Urothelium cell line (cell line): ENCODE measurements at regions not wholly inside any gene's neighbourhood (a gene's known extent, or its start where the extent isn't known, plus 50 kb on each side); places are given as distances from the start of the nearest gene placed in this dataset.
"Not testable (repeated sequence)": the region's sequence is repeated elsewhere in the genome, so short reads cannot be mapped to it uniquely, and the experiment has no call there.

Experiments
- DNase-seq: peaks from one replicate; pipeline ENCODE4 v3.0.0; 2011; ENCODE audit warnings: low spot score, mixed read lengths
- FAIRE-seq: peaks from 2 replicates; lab custom pipeline; 2011; peaks lifted over from hg19 to GRCh38; lab: Jason Lieb, UNC

GRCh38 chr3:144663456-144664436 lies 692.1 kb downstream of the DIPK2A start:
- FAIRE-seq = no peak
- no peak for DNase-seq

DNA sequence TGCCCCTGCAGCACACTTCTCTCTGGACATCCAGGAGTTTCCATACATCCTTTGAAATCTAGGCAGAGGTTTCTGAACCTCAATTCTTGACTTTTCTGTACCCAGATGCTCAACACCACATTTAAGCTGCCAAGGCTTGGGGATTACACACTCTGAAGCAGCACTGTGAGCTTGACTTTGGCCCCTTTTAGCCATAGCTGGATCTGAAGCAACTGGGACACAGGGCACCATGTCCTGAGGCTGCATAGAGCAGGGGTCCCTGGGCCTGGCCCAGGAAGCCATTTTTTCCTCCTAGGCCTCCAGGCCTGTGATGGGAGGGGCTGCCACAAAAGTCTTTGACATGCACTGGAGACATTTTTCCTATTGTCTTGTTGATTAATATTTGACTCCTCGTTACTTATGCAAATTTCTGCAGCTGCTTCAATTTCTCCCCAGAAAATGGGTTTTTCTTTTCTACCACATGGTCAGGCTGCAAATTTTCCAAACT lies 694.0 kb downstream of the DIPK2A start:
- FAIRE-seq (no peak), DNase-seq (no peak)

- no peak for DNase-seq
- no peak for FAIRE-seq
These were observed 698.9 kb downstream of the DIPK2A start for GRCh38 chr3:144670571-144670970.

- peak; percentile 31 for DNase-seq
These were observed 705.5 kb downstream of the DIPK2A start for GRCh38 chr3:144677103-144677502.

GRCh38 chr3:144683065-144683464 lies 711.4 kb downstream of the DIPK2A start:
- FAIRE-seq = no peak

More at GRCh38 chr3:144677103-144677502, 705.5 kb downstream of the DIPK2A start:
- no peak for FAIRE-seq

GRCh38 chr3:144687862-144688261 lies 716.2 kb downstream of the DIPK2A start:
- FAIRE-seq = no peak
- no peak for DNase-seq

More at GRCh38 chr3:144683065-144683464, 711.4 kb downstream of the DIPK2A start:
- no peak for DNase-seq

DNA sequence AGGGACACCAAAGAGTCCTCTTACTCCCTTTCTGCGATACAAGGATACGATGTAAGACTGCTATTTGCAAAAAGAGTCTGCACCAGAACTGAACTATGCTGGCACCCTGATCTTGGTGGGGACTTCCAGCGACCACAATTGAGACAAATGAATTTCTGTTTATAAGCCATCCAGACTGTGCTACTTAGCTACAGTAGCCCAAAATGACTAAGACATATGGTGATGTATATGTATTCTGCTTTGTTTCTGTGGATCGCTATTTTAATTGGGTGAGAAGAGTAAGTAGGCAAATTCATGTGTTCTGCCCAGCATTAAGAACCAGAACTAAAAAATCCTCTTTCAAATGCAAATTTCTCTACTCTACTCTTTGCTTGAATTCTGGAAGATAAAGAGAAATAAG lies 720.9 kb downstream of the DIPK2A start:
- DNase-seq (no peak), FAIRE-seq (no peak)

DNA sequence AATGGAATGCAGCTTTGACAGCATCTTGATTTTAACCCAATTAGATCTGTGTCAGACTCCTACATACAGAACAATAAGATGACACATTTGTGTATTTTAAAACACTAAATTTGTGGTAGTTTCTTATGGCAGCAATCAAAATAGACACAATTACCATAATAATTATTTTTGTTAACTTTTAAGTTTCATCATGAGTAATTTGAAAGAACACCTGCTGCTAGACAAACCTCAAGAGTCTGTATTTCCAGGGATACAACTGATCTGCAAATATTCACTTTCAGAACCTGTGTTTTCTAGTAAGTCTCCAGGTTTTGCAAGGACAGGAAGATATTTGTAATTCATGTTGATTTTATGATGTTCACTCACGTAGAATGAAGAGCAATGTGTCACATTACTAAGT lies 736.8 kb downstream of the DIPK2A start:
- DNase-seq (no peak), FAIRE-seq (no peak)

DNA sequence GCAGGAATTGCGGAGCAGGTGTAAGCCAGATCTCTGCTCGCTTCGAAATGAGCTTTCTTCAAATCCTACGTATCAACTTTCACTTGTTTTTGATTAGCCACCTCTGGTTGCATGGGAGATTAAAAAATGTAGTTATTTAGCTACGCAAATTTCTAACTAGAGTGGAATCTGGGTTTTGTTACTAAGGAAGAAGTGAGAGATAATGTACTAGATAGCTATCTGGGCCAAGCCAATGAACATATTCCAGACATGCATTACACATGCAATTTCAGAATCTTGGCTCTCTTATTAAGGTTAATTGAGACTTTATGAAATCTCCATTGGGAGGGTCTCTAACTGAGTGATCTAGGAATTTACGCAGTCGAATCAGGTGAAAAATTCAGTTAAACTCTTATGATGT lies 765.7 kb downstream of the DIPK2A start:
- DNase-seq (no peak), FAIRE-seq (no peak)

DNA sequence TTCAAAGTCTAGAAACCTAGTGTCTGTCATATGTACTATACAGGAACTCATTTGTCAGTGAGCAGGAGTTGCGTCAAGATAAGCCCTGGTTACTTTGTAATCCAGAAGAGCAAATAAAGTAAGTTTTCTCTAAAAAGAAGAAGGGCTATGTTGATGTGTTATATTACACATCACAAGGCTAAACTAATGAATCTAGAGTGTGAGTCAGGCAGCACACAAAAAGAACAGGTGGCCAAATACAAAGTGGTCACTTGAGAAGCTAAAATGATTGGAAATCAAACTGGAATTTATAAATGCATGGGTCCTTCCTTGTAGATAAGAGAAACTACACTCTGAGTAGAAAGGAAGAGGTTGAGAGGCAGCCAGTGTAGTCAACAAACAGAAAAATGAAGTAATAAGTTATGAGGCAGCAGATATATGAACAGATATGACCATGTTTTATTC lies 771.6 kb downstream of the DIPK2A start:
- FAIRE-seq (no peak), DNase-seq (no peak)

GRCh38 chr3:144744473-144744872 lies 772.9 kb downstream of the DIPK2A start:
- no peak for DNase-seq
- FAIRE-seq = no peak

DNA sequence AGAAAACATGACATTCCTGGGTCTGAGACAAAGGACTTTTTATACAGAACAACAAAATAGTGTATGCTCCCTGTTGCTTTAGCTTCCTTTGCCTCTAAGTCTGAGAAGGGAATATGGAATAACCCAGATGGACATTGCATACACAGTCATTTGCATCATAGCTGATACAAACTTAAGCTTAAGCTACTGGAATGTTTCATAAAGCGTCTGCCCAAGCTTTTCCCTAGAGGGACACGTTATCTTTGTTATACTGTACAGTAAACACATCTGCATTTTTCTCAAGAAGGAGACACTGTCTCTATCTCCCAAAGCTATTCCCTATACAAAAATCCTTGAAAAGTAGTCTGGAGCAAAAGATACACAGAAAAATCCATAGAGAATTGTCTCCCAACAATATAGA lies 775.0 kb downstream of the DIPK2A start:
- FAIRE-seq (no peak), DNase-seq (no peak)

- not testable (repeated sequence) for DNase-seq, FAIRE-seq
These were observed 778.1 kb downstream of the DIPK2A start for GRCh38 chr3:144749536-144750253.

GRCh38 chr3:144754076-144754783 lies 782.6 kb downstream of the DIPK2A start:
- FAIRE-seq = no peak
- DNase-seq = no peak

- no peak for FAIRE-seq
- no peak for DNase-seq
These were observed 785.2 kb downstream of the DIPK2A start for GRCh38 chr3:144756704-144757440.

- no peak for DNase-seq
- FAIRE-seq = no peak
These were observed 789.2 kb downstream of the DIPK2A start for GRCh38 chr3:144760831-144761230.

DNA sequence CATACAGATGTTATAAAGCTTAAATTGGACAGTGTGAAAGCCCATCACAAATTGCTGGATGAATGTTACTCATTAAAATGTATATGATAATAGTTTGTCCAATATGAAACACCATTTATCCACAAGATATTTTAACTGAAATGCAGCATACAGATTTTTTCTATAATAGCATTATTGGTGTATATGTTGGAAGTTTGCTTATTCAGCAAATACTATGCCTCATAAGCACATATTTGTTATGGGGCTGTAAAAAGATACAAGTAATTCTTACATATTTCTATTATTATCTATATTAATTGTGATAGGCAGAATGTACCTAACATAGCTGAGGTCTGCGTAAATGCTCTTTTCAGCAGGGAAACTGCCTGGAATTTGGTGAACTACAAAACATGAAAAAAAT lies 790.5 kb downstream of the DIPK2A start:
- no peak for DNase-seq
- FAIRE-seq = no peak

DNA sequence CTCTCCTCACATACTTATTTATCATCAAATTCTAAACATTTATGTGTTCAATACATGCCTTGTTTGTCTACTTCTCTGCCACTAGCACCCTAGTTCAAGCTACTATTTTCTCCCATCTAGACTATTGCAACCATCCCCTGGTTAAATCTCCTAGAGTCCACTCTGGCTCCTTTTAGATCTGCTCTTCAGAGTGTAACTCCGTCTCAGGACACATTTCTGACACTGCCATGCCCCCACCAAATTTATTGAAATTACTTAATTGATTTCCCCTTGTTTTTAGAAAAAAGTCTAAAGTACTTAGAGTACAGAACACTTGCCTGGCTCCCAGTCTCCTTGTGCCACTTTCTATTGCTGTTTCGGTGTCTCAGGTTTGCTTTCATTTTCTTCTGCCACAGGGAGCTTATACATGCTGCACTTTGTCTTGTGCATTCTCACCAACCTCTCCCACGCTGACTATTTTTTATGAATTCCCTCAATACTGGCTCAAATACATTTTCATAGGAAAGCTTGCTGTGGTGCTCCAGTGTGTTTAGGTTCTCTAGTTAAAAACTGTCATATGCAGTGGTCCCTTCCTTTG lies 792.3 kb downstream of the DIPK2A start:
- DNase-seq (no peak), FAIRE-seq (no peak)

DNA sequence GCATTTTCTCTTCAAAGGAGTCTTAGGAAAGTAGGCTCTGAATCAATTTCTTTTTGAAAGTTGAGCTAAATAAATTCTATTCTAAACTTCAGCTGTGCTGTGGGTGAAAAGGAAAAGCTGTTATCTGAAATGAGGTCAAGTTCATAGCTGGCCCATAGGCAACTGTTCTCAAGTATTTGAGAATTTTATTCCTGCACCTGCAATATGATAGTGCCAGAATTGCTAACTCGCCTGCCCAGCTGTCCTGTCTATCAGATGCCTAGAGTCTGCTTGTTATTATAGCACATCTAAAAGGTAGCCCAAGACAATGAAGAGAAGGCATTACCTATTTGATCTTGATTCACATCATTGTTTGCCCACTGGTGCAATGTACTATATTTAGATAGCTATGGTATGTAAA lies 798.7 kb downstream of the DIPK2A start:
- FAIRE-seq (no peak), DNase-seq (no peak)

- DNase-seq = peak; percentile 5
- FAIRE-seq = no peak
These were observed 799.3 kb downstream of the DIPK2A start for GRCh38 chr3:144770915-144771351.
